Peyer's patch (tissue), 4 donors: ENCODE measurements at regions not wholly inside any gene's neighbourhood (a gene's known extent, or its start where the extent isn't known, plus 50 kb on each side); places are given as distances from the start of the nearest gene placed in this dataset.

ENCODE experiments used
- DNase-seq, 3 donors: peaks; one replicate each; pipeline ENCODE4 v3.0.0-alpha.2; 2017 to 2019
- H3K27ac ChIP-seq, 4 donors: fragments of 200-600 bp; sonication (generic); one replicate each; pipeline ENCODE4 v1.5.1; 2016 to 2019
- H3K27me3 ChIP-seq, 2 donors: fragments of 200-600 bp; sonication (generic); one replicate each; pipeline ENCODE4 v1.5.1; 2019
- H3K36me3 ChIP-seq, 3 donors: fragments of 200-600 bp; sonication (generic); one replicate each; pipeline ENCODE4 v1.5.1; 2016 to 2019
- H3K4me1 ChIP-seq, 4 donors: fragments of 200-600 bp; sonication (generic); one replicate each; pipeline ENCODE4 v1.5.1; 2016 to 2019
- H3K4me3 ChIP-seq, 4 donors: fragments of 200-600 bp; sonication (generic); 1 replicate in 3 of 4; 2 replicates in 1 of 4; pipeline ENCODE4 v1.5.1; 2016 to 2019; ENCODE audit warnings: mild to moderate bottlenecking in 1 of 4
- H3K9me3 ChIP-seq, 4 donors: fragments of 200-600 bp; sonication (generic); one replicate each; pipeline ENCODE4 v1.5.1; 2016 to 2019; ENCODE audit warnings: mild to moderate bottlenecking in 1 of 4
- POLR2A ChIP-seq, 2 donors: fragments of 450-650 bp; IDR thresholded peaks; one replicate each; pipeline ENCODE4 v1.5.1; 2017; ENCODE audit warnings: antibody characterized with exemption in 2 of 2, mild to moderate bottlenecking in 2 of 2, moderate library complexity in 2 of 2
- TF ChIP-seq, protein P1 (sequence below), 6 experiments: fragments of 450-650 bp in 4 of 6; fragments of 200-600 bp in 2 of 6; sonication (generic) in 1 of 6; IDR thresholded peaks; one replicate each; pipeline ENCODE4 v1.5.1; 2017 to 2019; ENCODE audit warnings: antibody characterized with exemption in 6 of 6, mild to moderate bottlenecking in 3 of 6, moderate library complexity in 1 of 6

DNA sequence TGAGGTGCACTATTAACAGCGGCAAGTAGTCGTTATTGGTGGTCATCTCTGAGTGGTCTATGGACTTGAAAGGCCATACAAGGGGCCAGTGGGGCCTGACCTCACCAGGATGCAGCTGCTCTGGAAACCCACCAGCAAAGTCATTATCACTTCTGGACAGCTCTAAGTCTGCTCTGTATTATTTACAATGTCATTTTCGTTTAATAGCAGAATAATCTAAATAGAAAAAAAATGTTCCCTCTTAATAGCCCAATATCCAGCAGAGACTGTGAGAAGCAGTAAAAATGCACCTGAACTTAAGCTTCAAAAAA is 85.0 kb upstream of the EED start:
- TF ChIP-seq, protein P1, sequence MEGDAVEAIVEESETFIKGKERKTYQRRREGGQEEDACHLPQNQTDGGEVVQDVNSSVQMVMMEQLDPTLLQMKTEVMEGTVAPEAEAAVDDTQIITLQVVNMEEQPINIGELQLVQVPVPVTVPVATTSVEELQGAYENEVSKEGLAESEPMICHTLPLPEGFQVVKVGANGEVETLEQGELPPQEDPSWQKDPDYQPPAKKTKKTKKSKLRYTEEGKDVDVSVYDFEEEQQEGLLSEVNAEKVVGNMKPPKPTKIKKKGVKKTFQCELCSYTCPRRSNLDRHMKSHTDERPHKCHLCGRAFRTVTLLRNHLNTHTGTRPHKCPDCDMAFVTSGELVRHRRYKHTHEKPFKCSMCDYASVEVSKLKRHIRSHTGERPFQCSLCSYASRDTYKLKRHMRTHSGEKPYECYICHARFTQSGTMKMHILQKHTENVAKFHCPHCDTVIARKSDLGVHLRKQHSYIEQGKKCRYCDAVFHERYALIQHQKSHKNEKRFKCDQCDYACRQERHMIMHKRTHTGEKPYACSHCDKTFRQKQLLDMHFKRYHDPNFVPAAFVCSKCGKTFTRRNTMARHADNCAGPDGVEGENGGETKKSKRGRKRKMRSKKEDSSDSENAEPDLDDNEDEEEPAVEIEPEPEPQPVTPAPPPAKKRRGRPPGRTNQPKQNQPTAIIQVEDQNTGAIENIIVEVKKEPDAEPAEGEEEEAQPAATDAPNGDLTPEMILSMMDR (IDR thresholded peaks at IDR 0.05), result no peak
- TF ChIP-seq POLR2A (IDR thresholded peaks at IDR 0.05), result no peak
- DNase-seq, result no peak
- H3K36me3 ChIP-seq, result no peaks in the 10 kb centered on the region
- H3K4me1 ChIP-seq, result peaks cover 0 to 26% (median 4%) of the 10 kb centered on the region in 4 donors
- H3K4me3 ChIP-seq, result no peak overlapping the region
- H3K9me3 ChIP-seq, result no peaks in the 10 kb centered on the region
- no peak overlapping the region for H3K27ac ChIP-seq
- no peaks in the 10 kb centered on the region for H3K27me3 ChIP-seq

DNA sequence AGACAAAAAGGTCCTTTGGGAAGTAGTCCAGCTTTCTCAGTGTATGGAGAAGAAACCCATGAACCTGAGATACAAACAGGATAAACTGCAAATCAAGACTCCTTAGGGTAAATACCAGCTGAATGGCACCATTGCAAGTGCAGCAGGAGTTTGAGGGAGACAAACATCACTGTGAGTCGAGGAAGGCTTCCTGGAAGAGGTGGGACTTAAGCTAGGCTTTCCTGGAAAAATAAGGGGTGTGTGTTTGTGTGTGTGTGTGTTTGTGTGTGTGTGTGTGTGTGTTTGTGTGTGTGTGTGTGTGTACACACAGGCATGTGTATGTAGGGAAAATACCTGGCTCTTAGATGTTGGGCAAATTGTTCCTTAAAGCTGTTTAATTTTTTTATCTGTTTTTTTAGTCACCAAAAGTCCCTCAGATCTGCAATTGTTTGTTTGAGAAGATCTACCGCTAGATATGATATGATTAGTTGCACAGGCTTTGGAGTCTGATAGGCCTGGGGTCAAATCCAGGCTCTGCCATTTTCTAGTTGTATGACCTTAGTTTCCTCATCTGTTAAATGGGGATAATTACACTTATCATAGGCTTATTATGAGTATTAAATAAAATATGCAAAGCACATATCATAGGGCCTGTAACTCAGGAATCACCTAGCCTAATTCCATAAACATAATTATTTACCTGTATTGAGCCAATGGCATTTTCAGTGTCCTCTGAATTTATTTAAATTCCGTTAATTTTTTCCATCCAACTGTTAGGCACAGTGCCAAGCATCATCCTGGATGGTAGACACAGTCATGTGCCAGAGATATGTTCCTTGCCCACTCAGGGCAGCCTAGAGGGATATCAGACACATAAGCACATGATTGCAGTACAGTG is 85.6 kb upstream of the EED start:
- no peak for DNase-seq
- Histone ChIP-seq H3K4me1 (peaks cover 0 to 26% (median 4%) of the 10 kb centered on the region in 4 donors), H3K9me3 (no peaks in the 10 kb centered on the region), H3K27ac (no peak overlapping the region), H3K4me3 (no peak overlapping the region), H3K27me3 (no peaks in the 10 kb centered on the region), H3K36me3 (no peaks in the 10 kb centered on the region)
- TF ChIP-seq, protein P1 (IDR thresholded peaks at IDR 0.05), result no peak
- no peak for TF ChIP-seq POLR2A (IDR thresholded peaks at IDR 0.05)

DNA sequence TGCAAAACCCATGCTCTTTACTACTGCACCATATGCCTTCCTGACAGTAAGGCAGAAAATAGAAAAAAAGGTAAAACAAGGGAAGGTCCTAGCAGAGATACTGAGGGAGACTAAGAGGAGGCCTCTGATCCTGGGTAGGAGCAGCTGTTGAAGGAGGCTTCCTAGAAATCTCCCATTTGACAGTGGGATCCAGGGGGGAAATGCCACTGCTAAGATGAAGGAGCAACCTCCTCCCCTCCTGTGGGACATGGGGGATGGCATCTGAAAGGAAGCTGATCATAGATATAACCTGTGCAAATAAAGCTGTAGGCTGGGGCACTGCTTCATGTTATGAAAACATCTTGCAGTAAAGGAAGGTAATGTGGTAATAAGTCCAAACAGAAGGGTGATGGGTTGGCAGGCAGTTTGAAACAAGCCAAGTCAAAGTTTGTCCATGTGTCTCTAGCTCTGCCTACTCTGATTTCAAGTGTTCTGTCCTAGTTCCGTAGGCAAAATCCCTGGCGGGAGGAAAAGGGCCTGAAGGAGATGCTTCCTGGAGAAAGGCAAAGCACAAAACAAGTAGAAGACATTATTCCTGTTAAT is 86.7 kb upstream of the EED start:
- Histone ChIP-seq H3K36me3 (no peaks in the 10 kb centered on the region), H3K4me1 (peaks cover 0 to 32% (median 4%) of the 10 kb centered on the region in 4 donors), H3K27me3 (no peaks in the 10 kb centered on the region), H3K27ac (no peak overlapping the region), H3K4me3 (no peak overlapping the region), H3K9me3 (no peaks in the 10 kb centered on the region)
- no peak for DNase-seq
- no peak for TF ChIP-seq POLR2A (IDR thresholded peaks at IDR 0.05)
- TF ChIP-seq, protein P1 (IDR thresholded peaks at IDR 0.05), result no peak

DNA sequence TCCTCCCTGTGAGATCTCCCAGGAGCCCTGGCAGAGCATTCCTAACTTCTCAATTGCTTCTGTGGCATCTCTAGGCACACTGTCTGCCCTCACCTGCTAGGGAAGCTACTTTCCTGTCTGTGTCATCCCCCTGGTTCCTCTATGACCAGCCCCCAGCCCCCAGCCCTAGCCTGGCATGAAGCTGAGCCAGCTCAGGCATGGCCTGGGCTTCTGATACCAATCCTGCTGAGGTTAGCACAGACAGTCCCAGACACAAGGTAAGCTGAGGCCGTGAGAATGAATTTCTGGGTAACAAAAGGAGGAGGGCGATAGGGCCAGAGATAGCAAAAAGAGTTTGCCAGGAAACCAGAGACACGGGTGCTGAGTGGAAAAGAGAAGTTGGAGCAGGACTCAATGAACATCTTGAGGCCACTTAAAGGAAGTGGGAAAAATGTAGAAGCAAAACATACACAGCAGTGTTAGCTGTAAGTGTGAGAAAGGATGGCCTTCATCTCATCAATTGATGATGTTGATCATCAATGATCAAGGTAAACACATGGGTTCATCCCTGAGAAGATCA is 87.6 kb upstream of the PICALM start:
- Histone ChIP-seq H3K4me3 (no peak overlapping the region), H3K27ac (peak overlapping the region in 1 of 4 donors; percentile 14)
- DNase-seq, result no peak

DNA sequence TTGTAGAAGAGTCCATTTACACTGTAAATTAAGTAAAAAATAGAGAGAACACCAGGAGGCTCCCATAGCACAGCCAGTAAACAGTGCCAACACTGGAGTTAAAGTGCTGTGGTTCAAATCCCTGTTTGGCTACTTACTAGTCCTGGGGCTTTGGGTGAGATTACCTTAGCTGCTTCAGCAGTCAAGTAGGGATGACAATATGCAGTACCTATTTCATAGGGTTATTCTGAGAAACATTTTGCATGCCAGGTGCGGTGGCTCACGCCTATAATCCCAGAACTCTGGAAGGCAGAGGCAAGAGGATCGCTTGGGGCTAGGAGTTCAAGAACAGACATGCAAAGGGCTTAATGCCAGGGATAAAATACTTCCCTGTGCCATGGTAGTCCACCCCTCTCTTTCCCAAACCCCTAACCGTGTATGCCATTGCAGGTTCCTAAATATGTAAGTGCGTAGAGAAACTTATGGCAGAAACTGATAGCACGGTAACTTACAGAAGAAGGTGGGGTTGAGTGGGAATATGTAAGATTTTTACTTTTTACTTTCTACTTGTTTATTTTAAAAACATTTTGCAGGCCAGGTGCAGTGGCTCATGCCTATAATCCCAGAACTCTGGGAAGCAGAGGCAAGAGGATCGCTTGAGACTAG is 86.4 kb upstream of the PICALM start:
- Histone ChIP-seq H3K36me3 (no peaks in the 10 kb centered on the region), H3K27me3 (no peaks in the 10 kb centered on the region), H3K9me3 (no peaks in the 10 kb centered on the region), H3K4me1 (peaks cover 0 to 38% (median 10%) of the 10 kb centered on the region in 4 donors), H3K27ac (no peak overlapping the region), H3K4me3 (no peak overlapping the region)
- no peak for DNase-seq
- TF ChIP-seq, protein P1 (IDR thresholded peaks at IDR 0.05), result no peak
- no peak for TF ChIP-seq POLR2A (IDR thresholded peaks at IDR 0.05)

More for the DNA sequence above, 87.6 kb upstream of the PICALM start:
- H3K4me1 ChIP-seq, result peaks cover 0 to 39% (median 8%) of the 10 kb centered on the region in 4 donors
- no peaks in the 10 kb centered on the region for H3K27me3 ChIP-seq
- no peaks in the 10 kb centered on the region for H3K36me3 ChIP-seq
- H3K9me3 ChIP-seq, result no peaks in the 10 kb centered on the region
- TF ChIP-seq, protein P1 (IDR thresholded peaks at IDR 0.05), result no peak
- TF ChIP-seq POLR2A (IDR thresholded peaks at IDR 0.05), result no peak
